Peyer's patch (tissue), 4 donors: ENCODE measurements at regions not wholly inside any gene's neighbourhood (a gene's known extent, or its start where the extent isn't known, plus 50 kb on each side); places are given as distances from the start of the nearest gene placed in this dataset.

ENCODE experiments used
- DNase-seq, 3 donors: peaks; one replicate each; pipeline ENCODE4 v3.0.0-alpha.2; 2017 to 2019
- H3K27ac ChIP-seq, 4 donors: fragments of 200-600 bp; sonication (generic); one replicate each; pipeline ENCODE4 v1.5.1; 2016 to 2019
- H3K27me3 ChIP-seq, 2 donors: fragments of 200-600 bp; sonication (generic); one replicate each; pipeline ENCODE4 v1.5.1; 2019
- H3K36me3 ChIP-seq, 3 donors: fragments of 200-600 bp; sonication (generic); one replicate each; pipeline ENCODE4 v1.5.1; 2016 to 2019
- H3K4me1 ChIP-seq, 4 donors: fragments of 200-600 bp; sonication (generic); one replicate each; pipeline ENCODE4 v1.5.1; 2016 to 2019
- H3K4me3 ChIP-seq, 4 donors: fragments of 200-600 bp; sonication (generic); 1 replicate in 3 of 4; 2 replicates in 1 of 4; pipeline ENCODE4 v1.5.1; 2016 to 2019; ENCODE audit warnings: mild to moderate bottlenecking in 1 of 4
- H3K9me3 ChIP-seq, 4 donors: fragments of 200-600 bp; sonication (generic); one replicate each; pipeline ENCODE4 v1.5.1; 2016 to 2019; ENCODE audit warnings: mild to moderate bottlenecking in 1 of 4
- POLR2A ChIP-seq, 2 donors: fragments of 450-650 bp; IDR thresholded peaks; one replicate each; pipeline ENCODE4 v1.5.1; 2017; ENCODE audit warnings: antibody characterized with exemption in 2 of 2, mild to moderate bottlenecking in 2 of 2, moderate library complexity in 2 of 2
- TF ChIP-seq, protein P1 (sequence below), 6 experiments: fragments of 450-650 bp in 4 of 6; fragments of 200-600 bp in 2 of 6; sonication (generic) in 1 of 6; IDR thresholded peaks; one replicate each; pipeline ENCODE4 v1.5.1; 2017 to 2019; ENCODE audit warnings: antibody characterized with exemption in 6 of 6, mild to moderate bottlenecking in 3 of 6, moderate library complexity in 1 of 6

DNA sequence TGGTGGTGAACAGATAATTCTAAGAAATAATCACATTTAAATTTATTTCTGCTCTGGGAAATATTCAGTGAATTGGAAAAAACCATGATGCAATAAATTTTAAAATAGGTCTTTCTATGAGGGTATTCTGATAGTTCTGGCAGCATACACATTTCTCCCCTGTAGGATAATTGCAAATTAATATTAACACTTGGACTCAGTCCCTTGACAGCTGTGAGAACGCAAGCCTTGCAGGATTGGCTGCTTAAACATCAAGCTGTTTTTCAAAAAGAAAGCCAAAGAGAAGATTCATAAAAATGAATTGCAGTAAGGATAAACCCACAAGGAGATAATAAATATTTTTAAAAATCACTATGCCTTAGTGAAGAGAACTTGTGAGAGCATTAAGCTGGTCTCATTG, 180.0 kb downstream of the MTRR start:
- no peaks in the 10 kb centered on the region for H3K27me3 ChIP-seq
- H3K36me3 ChIP-seq: no peaks in the 10 kb centered on the region
- no peak for DNase-seq
- TF ChIP-seq, protein P1, sequence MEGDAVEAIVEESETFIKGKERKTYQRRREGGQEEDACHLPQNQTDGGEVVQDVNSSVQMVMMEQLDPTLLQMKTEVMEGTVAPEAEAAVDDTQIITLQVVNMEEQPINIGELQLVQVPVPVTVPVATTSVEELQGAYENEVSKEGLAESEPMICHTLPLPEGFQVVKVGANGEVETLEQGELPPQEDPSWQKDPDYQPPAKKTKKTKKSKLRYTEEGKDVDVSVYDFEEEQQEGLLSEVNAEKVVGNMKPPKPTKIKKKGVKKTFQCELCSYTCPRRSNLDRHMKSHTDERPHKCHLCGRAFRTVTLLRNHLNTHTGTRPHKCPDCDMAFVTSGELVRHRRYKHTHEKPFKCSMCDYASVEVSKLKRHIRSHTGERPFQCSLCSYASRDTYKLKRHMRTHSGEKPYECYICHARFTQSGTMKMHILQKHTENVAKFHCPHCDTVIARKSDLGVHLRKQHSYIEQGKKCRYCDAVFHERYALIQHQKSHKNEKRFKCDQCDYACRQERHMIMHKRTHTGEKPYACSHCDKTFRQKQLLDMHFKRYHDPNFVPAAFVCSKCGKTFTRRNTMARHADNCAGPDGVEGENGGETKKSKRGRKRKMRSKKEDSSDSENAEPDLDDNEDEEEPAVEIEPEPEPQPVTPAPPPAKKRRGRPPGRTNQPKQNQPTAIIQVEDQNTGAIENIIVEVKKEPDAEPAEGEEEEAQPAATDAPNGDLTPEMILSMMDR (IDR thresholded peaks at IDR 0.05): no peak
- TF ChIP-seq POLR2A (IDR thresholded peaks at IDR 0.05): no peak
- no peak overlapping the region for H3K4me3 ChIP-seq
- no peaks in the 10 kb centered on the region for H3K9me3 ChIP-seq
- no peak overlapping the region for H3K27ac ChIP-seq
- no peaks in the 10 kb centered on the region for H3K4me1 ChIP-seq

DNA sequence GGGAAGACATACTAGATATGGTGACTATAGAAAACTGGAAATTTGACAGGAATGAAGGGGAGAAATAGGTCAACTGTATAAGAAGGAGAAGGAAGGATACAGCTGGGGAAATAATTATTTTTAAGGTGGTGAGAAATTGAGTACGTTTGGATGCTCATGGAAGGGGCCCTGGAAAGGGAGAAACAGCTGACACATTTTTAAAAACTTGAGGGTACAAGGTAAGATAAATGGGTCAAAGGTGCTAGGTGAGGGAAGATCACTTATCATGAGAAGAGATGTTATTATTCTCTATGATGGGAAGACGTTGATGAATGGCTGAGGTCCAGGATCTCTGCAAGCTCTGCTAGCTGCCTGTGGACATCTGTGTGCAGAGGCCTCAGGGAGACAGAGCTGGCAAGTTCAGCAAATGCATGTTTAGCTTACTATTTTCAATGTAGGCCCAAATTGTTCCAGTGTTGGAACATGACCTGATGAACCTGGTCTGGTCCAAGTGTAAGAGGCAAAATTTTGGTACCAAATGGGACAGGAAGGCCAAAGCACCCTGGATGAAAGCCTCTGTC, 181.7 kb downstream of the MTRR start:
- H3K36me3 ChIP-seq: no peaks in the 10 kb centered on the region
- DNase-seq: no peak
- no peaks in the 10 kb centered on the region for H3K4me1 ChIP-seq
- no peaks in the 10 kb centered on the region for H3K9me3 ChIP-seq
- TF ChIP-seq, protein P1 (IDR thresholded peaks at IDR 0.05): no peak
- TF ChIP-seq POLR2A (IDR thresholded peaks at IDR 0.05): no peak
- no peaks in the 10 kb centered on the region for H3K27me3 ChIP-seq
- no peak overlapping the region for H3K27ac ChIP-seq
- H3K4me3 ChIP-seq: no peak overlapping the region

DNA sequence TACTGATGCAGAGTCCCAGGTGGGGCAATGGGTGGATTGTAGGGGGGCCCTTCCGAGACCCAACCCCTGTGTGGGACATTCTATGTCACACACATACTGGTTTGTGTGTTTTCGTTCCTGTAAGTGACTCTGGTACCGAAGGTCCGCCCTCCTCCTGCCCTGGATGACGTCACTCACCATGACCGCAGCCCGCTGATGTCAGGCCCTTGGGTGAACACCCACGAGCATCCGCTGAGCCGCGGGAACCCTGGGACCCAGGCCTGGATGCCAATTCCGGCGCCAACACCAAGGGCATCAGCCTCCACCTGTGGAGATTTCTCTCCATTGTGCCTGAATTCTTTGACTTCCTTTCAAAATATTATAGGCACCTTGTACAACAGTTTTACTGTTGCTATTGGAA, 184.3 kb downstream of the MTRR start:
- no peaks in the 10 kb centered on the region for H3K9me3 ChIP-seq
- H3K27me3 ChIP-seq: no peaks in the 10 kb centered on the region
- DNase-seq: no peak
- no peak for TF ChIP-seq POLR2A (IDR thresholded peaks at IDR 0.05)
- TF ChIP-seq, protein P1 (IDR thresholded peaks at IDR 0.05): no peak
- no peaks in the 10 kb centered on the region for H3K36me3 ChIP-seq
- H3K27ac ChIP-seq: no peak overlapping the region
- H3K4me1 ChIP-seq: no peaks in the 10 kb centered on the region
- H3K4me3 ChIP-seq: no peak overlapping the region

DNA sequence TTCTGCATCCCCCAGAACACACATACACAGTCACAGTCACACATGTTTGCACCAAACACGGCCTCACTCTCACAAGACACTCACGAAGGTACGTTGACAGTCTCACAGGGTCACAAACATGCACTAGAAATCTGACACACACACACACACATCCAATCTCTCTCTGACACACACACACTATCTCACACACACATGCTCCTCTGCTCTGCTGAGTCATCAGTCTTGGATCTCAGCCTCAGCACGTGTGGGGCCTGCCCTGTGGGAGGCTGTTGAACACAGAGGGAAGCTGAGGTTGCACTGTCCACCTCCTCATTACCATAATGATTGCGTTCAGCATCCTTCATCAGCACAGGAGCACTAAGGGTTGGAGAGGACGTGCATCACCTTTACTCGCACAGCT, 188.8 kb downstream of the MTRR start:
- no peaks in the 10 kb centered on the region for H3K36me3 ChIP-seq
- no peak overlapping the region for H3K27ac ChIP-seq
- no peak for DNase-seq
- no peaks in the 10 kb centered on the region for H3K4me1 ChIP-seq
- H3K4me3 ChIP-seq: no peak overlapping the region
- H3K27me3 ChIP-seq: no peaks in the 10 kb centered on the region
- no peak for TF ChIP-seq POLR2A (IDR thresholded peaks at IDR 0.05)
- TF ChIP-seq, protein P1 (IDR thresholded peaks at IDR 0.05): no peak
- no peaks in the 10 kb centered on the region for H3K9me3 ChIP-seq

DNA sequence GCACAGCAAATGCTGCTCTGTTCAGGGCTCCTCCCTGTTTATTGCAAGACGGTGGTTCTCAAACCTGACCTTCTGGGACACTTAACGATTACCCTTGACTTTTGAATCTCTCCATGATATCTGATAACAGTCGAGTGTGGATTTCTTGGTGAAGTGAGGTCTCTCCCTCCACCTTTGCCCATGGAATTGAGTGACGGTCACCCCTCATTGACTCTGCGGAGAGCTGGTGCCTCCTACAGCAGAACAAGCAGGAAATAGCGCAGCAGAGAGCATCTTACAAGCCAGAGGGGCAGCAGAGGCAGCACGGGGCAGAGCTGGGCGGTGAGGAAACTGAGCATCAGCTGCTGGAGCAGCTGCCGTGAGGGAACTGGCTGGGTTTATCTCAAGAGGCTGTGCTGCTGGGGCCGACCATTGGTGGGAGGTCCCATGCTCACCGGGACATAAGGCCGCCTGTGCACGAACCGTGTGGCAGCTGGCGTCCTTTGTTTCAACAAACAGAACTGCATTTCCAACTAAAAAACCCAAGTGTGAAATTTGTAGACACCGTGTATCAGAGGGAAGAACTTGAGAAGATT, 189.8 kb downstream of the MTRR start:
- H3K36me3 ChIP-seq: no peaks in the 10 kb centered on the region
- H3K4me3 ChIP-seq: no peak overlapping the region
- no peak overlapping the region for H3K27ac ChIP-seq
- no peak for DNase-seq
- no peaks in the 10 kb centered on the region for H3K27me3 ChIP-seq
- H3K4me1 ChIP-seq: no peaks in the 10 kb centered on the region
- no peaks in the 10 kb centered on the region for H3K9me3 ChIP-seq
- TF ChIP-seq, protein P1 (IDR thresholded peaks at IDR 0.05): no peak
- TF ChIP-seq POLR2A (IDR thresholded peaks at IDR 0.05): no peak

DNA sequence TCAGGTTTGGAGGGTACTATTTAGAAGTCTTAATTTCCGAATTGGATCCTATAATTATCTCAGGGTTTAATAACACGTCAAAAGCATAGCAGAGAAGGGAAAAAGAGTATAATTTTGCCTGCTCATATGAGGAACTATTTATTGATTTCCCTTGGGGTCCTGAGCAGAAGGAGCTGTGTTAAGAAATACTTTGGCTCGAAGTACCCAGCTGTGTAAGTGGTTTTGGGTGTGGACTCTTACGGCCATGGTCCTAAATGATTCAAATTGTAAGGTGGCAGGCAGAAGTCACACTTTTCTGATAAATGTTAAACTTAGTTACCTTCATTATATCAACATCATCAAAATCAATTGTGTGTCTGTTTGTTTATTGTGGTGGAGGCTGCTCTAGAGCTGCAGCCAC, 190.4 kb downstream of the MTRR start:
- no peak for TF ChIP-seq POLR2A (IDR thresholded peaks at IDR 0.05)
- TF ChIP-seq, protein P1 (IDR thresholded peaks at IDR 0.05): no peak
- DNase-seq: no peak
- Histone ChIP-seq H3K9me3 (no peaks in the 10 kb centered on the region), H3K4me3 (no peak overlapping the region), H3K36me3 (no peaks in the 10 kb centered on the region), H3K27ac (no peak overlapping the region), H3K27me3 (no peaks in the 10 kb centered on the region), H3K4me1 (no peaks in the 10 kb centered on the region)
